Frontal cortex (tissue), 3 donors: ENCODE measurements at regions not wholly inside any gene's neighbourhood (a gene's known extent, or its start where the extent isn't known, plus 50 kb on each side); places are given as distances from the start of the nearest gene placed in this dataset.
"Not testable (repeated sequence)": the region's sequence is repeated elsewhere in the genome, so short reads cannot be mapped to it uniquely, and the experiment has no call there.

Experiments used
- DNase-seq, 2 donors: peaks; one replicate each; pipeline ENCODE4 v3.0.0; 2012; ENCODE audit warnings: low spot score in 2 of 2
- FAIRE-seq: peaks from 2 replicates; lab custom pipeline; 2012; peaks lifted over from hg19 to GRCh38; lab: Jason Lieb, UNC
- donor health status: control.
- donor health status: control.
- donor health status: control.

GRCh38 chr14:88064841-88065240, 59.9 kb downstream of the GPR65 start:
- no peak for FAIRE-seq
- no peak for DNase-seq

GRCh38 chr14:88069677-88070076, 64.7 kb downstream of the GPR65 start:
- FAIRE-seq (no peak), DNase-seq (no peak)

GRCh38 chr14:88075269-88075981, 70.5 kb downstream of the GPR65 start:
- no peak for FAIRE-seq
- no peak for DNase-seq

DNA sequence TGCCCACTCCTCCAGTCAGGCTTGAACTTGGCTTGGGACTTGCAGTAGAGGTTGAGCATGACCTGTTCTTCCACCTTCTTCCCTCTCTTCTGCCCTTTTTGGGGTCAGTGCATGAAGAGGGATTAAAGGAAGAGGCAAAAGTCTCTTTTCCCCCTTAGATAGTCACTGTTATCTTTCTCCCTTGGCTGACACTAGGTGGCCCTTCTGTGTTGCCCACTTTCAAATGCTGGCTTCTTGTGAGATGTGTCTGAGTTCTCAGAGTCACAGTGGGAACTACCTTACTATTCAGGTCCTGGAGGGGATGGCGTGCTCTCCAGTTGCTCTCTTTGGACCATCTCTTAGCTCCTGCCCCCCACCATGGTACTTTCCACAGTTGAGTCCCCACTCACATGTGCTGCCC, 73.6 kb downstream of the GPR65 start:
- no peak for FAIRE-seq
- no peak for DNase-seq

GRCh38 chr14:88079624-88080023, 74.7 kb downstream of the GPR65 start:
- DNase-seq (no peak), FAIRE-seq (no peak)

DNA sequence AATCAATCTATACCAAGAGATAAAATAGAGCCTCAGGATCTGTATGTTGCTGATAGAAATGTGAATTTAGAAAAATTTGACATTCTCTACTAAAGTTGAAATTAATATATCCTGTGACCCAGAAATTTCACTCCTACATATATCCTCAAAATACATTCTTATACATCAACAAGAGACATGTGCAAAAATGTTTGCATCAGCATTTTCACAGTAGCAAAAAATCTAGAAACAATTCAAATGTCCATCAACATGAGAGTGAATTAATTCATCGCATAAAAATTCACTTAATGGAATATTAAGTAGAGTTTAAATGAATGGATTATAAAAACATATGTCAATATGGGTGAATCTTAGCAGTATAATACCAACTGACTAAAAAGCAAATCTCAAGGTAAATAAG, 80.8 kb downstream of the GPR65 start:
- DNase-seq (no peak), FAIRE-seq (no peak)

- FAIRE-seq (no peak), DNase-seq (no peak)
These were observed 84.5 kb downstream of the GPR65 start for GRCh38 chr14:88089445-88089844.

- DNase-seq (no peak), FAIRE-seq (no peak)
These were observed 87.6 kb downstream of the GPR65 start for GRCh38 chr14:88092529-88092928.

DNA sequence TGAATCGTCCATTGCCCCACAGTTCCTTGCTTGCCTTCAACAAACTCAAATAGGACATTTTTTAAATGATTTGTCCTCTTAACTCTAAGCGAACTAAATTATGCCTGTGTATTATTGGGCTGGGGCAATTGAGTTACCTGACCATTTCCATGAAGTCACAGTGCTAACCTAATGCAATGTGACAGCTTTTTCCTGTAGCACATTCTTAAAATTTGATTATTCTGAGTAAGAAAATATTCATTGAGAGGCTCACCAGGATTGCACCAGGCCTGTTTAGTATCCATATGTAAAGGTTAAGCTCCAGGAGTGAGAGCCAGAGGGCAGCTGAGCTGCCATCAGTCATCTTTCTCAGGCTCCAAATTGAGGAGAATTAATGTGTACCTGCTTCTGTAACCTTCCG, 90.9 kb downstream of the GPR65 start:
- no peak for DNase-seq

GRCh38 chr14:88098163-88098562, 93.2 kb downstream of the GPR65 start:
- DNase-seq (no peak), FAIRE-seq (no peak)

More for the DNA sequence above, 90.9 kb downstream of the GPR65 start:
- FAIRE-seq: no peak

GRCh38 chr14:88104710-88105109, 99.8 kb downstream of the GPR65 start:
- FAIRE-seq (no peak), DNase-seq (no peak)

GRCh38 chr14:88106377-88106776, 101.4 kb downstream of the GPR65 start:
- no peak for DNase-seq
- no peak for FAIRE-seq

- FAIRE-seq, DNase-seq: not testable (repeated sequence)
These were observed 122.7 kb downstream of the GPR65 start for GRCh38 chr14:88127669-88128068.

DNA sequence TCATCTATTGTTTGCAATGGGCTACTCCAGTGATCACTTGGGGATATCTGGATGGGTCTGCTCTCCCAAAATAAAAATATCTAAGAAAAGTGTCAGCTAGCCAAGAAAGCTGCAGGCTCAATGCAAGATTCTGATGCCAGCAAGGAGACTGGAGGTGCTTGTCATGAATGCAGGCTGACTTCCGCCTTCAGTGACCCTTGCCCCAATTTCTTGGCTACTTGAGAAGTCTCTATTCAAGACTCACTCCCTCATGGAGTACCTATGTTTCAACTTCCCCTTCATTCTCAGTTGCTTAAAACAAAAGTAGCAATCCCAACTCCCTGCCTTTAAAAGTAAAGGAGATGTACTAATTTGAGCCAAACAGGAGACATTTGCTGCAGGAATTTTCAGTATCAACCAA, 123.9 kb downstream of the GPR65 start:
- no peak for FAIRE-seq
- no peak for DNase-seq

DNA sequence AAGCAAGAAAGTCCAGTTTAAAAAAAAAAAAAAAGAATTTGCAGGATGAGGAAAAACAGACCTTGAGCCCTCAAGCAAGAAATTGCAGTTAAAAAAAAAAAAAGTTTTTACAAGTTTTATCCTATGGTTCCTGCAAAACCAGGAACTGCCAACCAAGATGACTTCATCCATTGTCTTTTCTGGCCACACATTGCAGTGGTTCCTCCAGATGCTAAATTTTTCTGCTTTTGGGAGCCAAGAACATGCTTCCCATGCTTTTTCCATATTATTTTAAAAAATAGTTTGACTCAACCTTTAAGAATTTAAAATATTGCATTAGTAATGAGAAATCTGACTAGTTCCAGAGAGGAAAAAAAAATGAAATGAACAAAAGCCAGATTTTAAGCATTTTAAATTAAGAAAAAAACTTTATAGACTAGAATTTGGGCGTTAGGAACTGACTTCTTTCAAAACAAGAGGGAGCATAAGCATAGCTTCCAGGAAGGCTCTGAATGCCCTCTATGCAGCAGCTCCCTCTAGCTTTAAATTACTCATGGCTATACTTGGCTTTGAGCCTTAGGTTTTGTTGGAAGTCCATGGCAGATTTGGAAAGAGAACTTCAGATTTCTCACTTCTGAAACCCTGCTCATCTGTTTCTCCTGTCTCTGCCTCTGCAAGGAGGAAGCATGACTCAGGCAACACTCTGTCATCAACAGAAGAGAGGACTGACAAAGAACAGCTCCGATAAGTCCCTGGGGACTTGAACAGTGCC, 124.5 kb downstream of the GPR65 start:
- FAIRE-seq: no peak
- peak in 1 of 2 donors; percentile 23 for DNase-seq

DNA sequence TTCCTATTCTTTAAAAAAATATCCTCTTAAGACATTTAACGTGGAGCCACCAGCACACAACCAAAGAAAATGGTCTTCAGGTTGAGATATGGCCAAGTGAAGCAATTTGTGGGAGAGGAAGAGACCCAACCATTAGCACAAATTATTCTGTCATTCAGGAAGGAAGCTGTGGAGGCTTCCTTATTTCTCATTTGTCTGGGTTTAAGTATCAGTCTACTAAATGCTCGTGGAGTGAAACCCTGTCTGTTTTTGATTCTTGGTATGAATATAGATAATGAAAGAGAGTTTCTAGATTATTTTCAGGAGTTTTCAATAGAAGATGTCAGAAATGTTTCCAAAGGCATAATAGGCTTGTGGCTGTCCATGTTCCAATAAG, 125.1 kb downstream of the GPR65 start:
- DNase-seq: no peak
- no peak for FAIRE-seq
